Activated T-helper 1 cell treated with anti-CD3 and anti-CD28 coated beads, Interleukin-12 subunit alpha, Interleukin-12 subunit beta, Interleukin-2, Interleukin-4 antibody, amounts not matched to agents 30 ng/mL and 10 ng/mL and 1 ng/mL, durations not matched to agents 14 hours and 24 hours and 36 hours (primary cell): ENCODE measurements at regions not wholly inside any gene's neighbourhood (a gene's known extent, or its start where the extent isn't known, plus 50 kb on each side); places are given as distances from the start of the nearest gene placed in this dataset.

Experiments used
- DNase-seq: peaks from one replicate; pipeline ENCODE4 v3.0.0; 2021; ENCODE audit warnings: low spot score
- H3K27ac Mint-ChIP-seq: one replicate; pipeline ENCODE4 v1.8.0; 2021; ENCODE audit warnings: mild to moderate bottlenecking, mixed read lengths
- H3K27me3 Mint-ChIP-seq: one replicate; pipeline ENCODE4 v1.8.0; 2022; ENCODE audit warnings: mild to moderate bottlenecking, moderate library complexity, mixed read lengths; ENCODE audit not compliant: insufficient read depth
- H3K36me3 Mint-ChIP-seq: one replicate; pipeline ENCODE4 v1.8.0; 2021; ENCODE audit warnings: low read depth, mixed read lengths
- H3K4me1 Mint-ChIP-seq: one replicate; pipeline ENCODE4 v1.8.0; 2021; ENCODE audit warnings: low read depth, mixed read lengths
- H3K4me3 Mint-ChIP-seq: one replicate; pipeline ENCODE4 v1.8.0; 2021; ENCODE audit warnings: mild to moderate bottlenecking, moderate library complexity, mixed read lengths
- H3K9me3 Mint-ChIP-seq: one replicate; pipeline ENCODE4 v1.8.0; 2021; ENCODE audit warnings: mixed read lengths
- intact Hi-C: fragments of 100-400 bp; cut with micrococcal nuclease; formaldehyde crosslinking; loops from one replicate; pipeline ENCODE4 v1.15.1; 2024

GRCh38 chr12:24071842-24072241 lies 122.4 kb upstream of the SOX5 start:
- no peak overlapping the region for H3K27ac Mint-ChIP-seq
- no peaks in the 10 kb centered on the region for H3K4me1 Mint-ChIP-seq
- no peak for DNase-seq
- peaks cover 2% of the 10 kb centered on the region for H3K27me3 Mint-ChIP-seq
- no peak overlapping the region for H3K4me3 Mint-ChIP-seq
- H3K9me3 Mint-ChIP-seq, result no peaks in the 10 kb centered on the region
- intact Hi-C loops, result no loop called here
- H3K36me3 Mint-ChIP-seq, result no peaks in the 10 kb centered on the region

GRCh38 chr12:24069532-24070395 lies 120.3 kb upstream of the SOX5 start:
- Mint-ChIP-seq H3K27me3 (peaks cover 2% of the 10 kb centered on the region), H3K4me3 (no peak overlapping the region), H3K4me1 (no peaks in the 10 kb centered on the region), H3K9me3 (no peaks in the 10 kb centered on the region), H3K27ac (no peak overlapping the region), H3K36me3 (no peaks in the 10 kb centered on the region)
- intact Hi-C loops, result no loop called here
- no peak for DNase-seq

- intact Hi-C loops, result no loop called here
- Mint-ChIP-seq H3K4me1 (no peaks in the 10 kb centered on the region), H3K4me3 (no peak overlapping the region), H3K27me3 (no peaks in the 10 kb centered on the region), H3K9me3 (no peaks in the 10 kb centered on the region), H3K27ac (no peak overlapping the region), H3K36me3 (no peaks in the 10 kb centered on the region)
- no peak for DNase-seq
Observed at GRCh38 chr12:24066865-24067264, 117.4 kb upstream of the SOX5 start.

GRCh38 chr12:24066097-24066496 lies 116.6 kb upstream of the SOX5 start:
- no peaks in the 10 kb centered on the region for H3K36me3 Mint-ChIP-seq
- H3K9me3 Mint-ChIP-seq, result no peaks in the 10 kb centered on the region
- DNase-seq, result no peak
- no peaks in the 10 kb centered on the region for H3K4me1 Mint-ChIP-seq
- intact Hi-C loops, result no loop called here
- no peaks in the 10 kb centered on the region for H3K27me3 Mint-ChIP-seq
- no peak overlapping the region for H3K27ac Mint-ChIP-seq
- no peak overlapping the region for H3K4me3 Mint-ChIP-seq

- no peaks in the 10 kb centered on the region for H3K9me3 Mint-ChIP-seq
- no peak overlapping the region for H3K4me3 Mint-ChIP-seq
- no peak for DNase-seq
- intact Hi-C loops, result no loop called here
- H3K27me3 Mint-ChIP-seq, result no peaks in the 10 kb centered on the region
- no peaks in the 10 kb centered on the region for H3K36me3 Mint-ChIP-seq
- H3K4me1 Mint-ChIP-seq, result no peaks in the 10 kb centered on the region
- no peak overlapping the region for H3K27ac Mint-ChIP-seq
Observed at GRCh38 chr12:24062642-24063245, 113.3 kb upstream of the SOX5 start.

- H3K36me3 Mint-ChIP-seq, result no peaks in the 10 kb centered on the region
- intact Hi-C loops, result no loop called here
- no peaks in the 10 kb centered on the region for H3K4me1 Mint-ChIP-seq
- H3K27me3 Mint-ChIP-seq, result no peaks in the 10 kb centered on the region
- H3K4me3 Mint-ChIP-seq, result no peak overlapping the region
- H3K27ac Mint-ChIP-seq, result no peak overlapping the region
- DNase-seq, result no peak
- H3K9me3 Mint-ChIP-seq, result no peaks in the 10 kb centered on the region
Observed at GRCh38 chr12:24060089-24060488, 110.6 kb upstream of the SOX5 start.

GRCh38 chr12:24057920-24058476 lies 108.5 kb upstream of the SOX5 start:
- DNase-seq, result no peak
- Mint-ChIP-seq H3K4me1 (no peaks in the 10 kb centered on the region), H3K27ac (no peak overlapping the region), H3K4me3 (no peak overlapping the region), H3K9me3 (peaks cover 3% of the 10 kb centered on the region), H3K36me3 (no peaks in the 10 kb centered on the region), H3K27me3 (no peaks in the 10 kb centered on the region)
- intact Hi-C loops, result no loop called here

GRCh38 chr12:24055747-24056146 lies 106.3 kb upstream of the SOX5 start:
- Mint-ChIP-seq H3K27me3 (no peaks in the 10 kb centered on the region), H3K4me3 (no peak overlapping the region), H3K27ac (no peak overlapping the region), H3K9me3 (peaks cover 3% of the 10 kb centered on the region), H3K4me1 (no peaks in the 10 kb centered on the region), H3K36me3 (no peaks in the 10 kb centered on the region)
- DNase-seq, result no peak
- intact Hi-C loops, result no loop called here

- no peak overlapping the region for H3K4me3 Mint-ChIP-seq
- intact Hi-C loops, result no loop called here
- H3K9me3 Mint-ChIP-seq, result peaks cover 3% of the 10 kb centered on the region
- no peak overlapping the region for H3K27ac Mint-ChIP-seq
- no peaks in the 10 kb centered on the region for H3K36me3 Mint-ChIP-seq
- H3K4me1 Mint-ChIP-seq, result no peaks in the 10 kb centered on the region
- no peak for DNase-seq
- no peaks in the 10 kb centered on the region for H3K27me3 Mint-ChIP-seq
Observed at GRCh38 chr12:24054416-24054815, 104.9 kb upstream of the SOX5 start.

GRCh38 chr12:24049728-24050127 lies 100.3 kb upstream of the SOX5 start:
- Mint-ChIP-seq H3K9me3 (peaks cover 6% of the 10 kb centered on the region), H3K27ac (no peak overlapping the region), H3K4me3 (no peak overlapping the region), H3K36me3 (no peaks in the 10 kb centered on the region), H3K4me1 (peaks cover 5% of the 10 kb centered on the region), H3K27me3 (no peaks in the 10 kb centered on the region)
- intact Hi-C loops, result no loop called here
- no peak for DNase-seq

GRCh38 chr12:24049101-24049500 lies 99.6 kb upstream of the SOX5 start:
- no peak for DNase-seq
- intact Hi-C loops, result no loop called here

GRCh38 chr12:24048446-24048845 lies 99.0 kb upstream of the SOX5 start:
- intact Hi-C loops, result no loop called here
- no peak for DNase-seq
- Mint-ChIP-seq H3K36me3 (no peaks in the 10 kb centered on the region), H3K4me3 (no peak overlapping the region), H3K27me3 (no peaks in the 10 kb centered on the region), H3K27ac (no peak overlapping the region), H3K4me1 (peaks cover 5% of the 10 kb centered on the region), H3K9me3 (peaks cover 3% of the 10 kb centered on the region)

More at GRCh38 chr12:24049101-24049500, 99.6 kb upstream of the SOX5 start:
- Mint-ChIP-seq H3K36me3 (no peaks in the 10 kb centered on the region), H3K9me3 (peaks cover 3% of the 10 kb centered on the region), H3K27me3 (no peaks in the 10 kb centered on the region), H3K4me3 (no peak overlapping the region), H3K27ac (no peak overlapping the region), H3K4me1 (peaks cover 5% of the 10 kb centered on the region)

GRCh38 chr12:24047326-24047725 lies 97.9 kb upstream of the SOX5 start:
- DNase-seq, result no peak
- H3K27ac Mint-ChIP-seq, result no peak overlapping the region
- intact Hi-C loops, result no loop called here
- H3K4me3 Mint-ChIP-seq, result no peak overlapping the region
- no peaks in the 10 kb centered on the region for H3K36me3 Mint-ChIP-seq
- peaks cover 5% of the 10 kb centered on the region for H3K4me1 Mint-ChIP-seq
- no peaks in the 10 kb centered on the region for H3K27me3 Mint-ChIP-seq
- peaks cover 3% of the 10 kb centered on the region for H3K9me3 Mint-ChIP-seq
